HG02642 (cell line): ENCODE measurements at regions not wholly inside any gene's neighbourhood (a gene's known extent, or its start where the extent isn't known, plus 50 kb on each side); places are given as distances from the start of the nearest gene placed in this dataset.

ENCODE experiments used
- ATAC-seq: cut with Tn5 transposase; IDR thresholded peaks from one replicate; pipeline ENCODE4 v1.9.1; 2021; ENCODE audit warnings: mild to moderate bottlenecking; ENCODE audit not compliant: unreplicated experiment, poor library complexity

DNA sequence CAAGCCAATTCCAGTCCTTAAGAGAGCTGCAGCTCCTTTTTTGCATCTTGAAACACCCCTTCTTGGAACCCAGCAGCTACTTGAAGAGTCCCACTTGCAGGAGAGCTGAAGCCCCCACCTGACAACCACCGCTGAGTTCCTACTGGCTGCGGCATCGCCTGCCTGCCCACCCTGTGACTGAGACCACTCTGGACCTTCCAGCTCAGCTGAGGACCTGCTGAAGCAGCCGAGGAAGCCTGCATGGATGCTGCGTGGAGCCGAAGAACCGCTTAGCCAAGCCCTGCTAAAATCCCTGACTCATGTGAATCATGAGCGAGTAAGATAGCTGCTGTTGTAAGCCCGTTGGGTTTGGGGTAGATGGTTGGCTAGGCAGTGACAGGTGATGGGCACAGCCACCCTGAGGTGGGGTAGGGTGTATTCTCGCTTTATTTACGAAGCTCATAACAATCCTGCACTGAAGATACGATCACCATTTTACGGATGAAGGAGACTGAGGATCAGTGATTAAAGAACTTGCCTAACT is 78.4 kb downstream of the INHBB start:
- ATAC-seq, result no peak

DNA sequence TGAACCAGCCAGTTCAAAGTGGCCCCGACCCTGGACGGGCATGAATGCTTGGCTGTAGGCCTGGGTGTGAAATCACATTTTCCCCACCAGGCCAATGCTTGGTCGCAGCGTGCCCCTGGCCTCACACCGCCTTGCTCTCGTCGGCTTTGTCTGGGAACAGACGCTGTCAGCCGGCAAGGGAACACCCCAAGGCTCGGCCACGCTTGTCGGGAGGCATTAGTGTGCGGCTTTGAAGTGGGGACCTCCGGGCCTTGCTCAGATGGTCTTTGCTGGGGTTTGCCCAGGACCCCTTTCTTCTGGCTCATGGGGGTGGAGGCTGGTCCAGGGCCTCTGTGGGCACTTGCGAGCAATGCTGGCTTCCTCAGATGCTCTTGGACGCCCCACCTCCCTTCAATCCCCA is 79.1 kb downstream of the INHBB start:
- no peak for ATAC-seq

- ATAC-seq, result no peak
Observed at GRCh38 chr2:120428748-120429147, 82.8 kb downstream of the INHBB start.

- ATAC-seq, result no peak
Observed at GRCh38 chr2:120429586-120430500, 83.9 kb downstream of the INHBB start.

GRCh38 chr2:120430501-120430830 is 84.5 kb downstream of the INHBB start:
- no peak for ATAC-seq

DNA sequence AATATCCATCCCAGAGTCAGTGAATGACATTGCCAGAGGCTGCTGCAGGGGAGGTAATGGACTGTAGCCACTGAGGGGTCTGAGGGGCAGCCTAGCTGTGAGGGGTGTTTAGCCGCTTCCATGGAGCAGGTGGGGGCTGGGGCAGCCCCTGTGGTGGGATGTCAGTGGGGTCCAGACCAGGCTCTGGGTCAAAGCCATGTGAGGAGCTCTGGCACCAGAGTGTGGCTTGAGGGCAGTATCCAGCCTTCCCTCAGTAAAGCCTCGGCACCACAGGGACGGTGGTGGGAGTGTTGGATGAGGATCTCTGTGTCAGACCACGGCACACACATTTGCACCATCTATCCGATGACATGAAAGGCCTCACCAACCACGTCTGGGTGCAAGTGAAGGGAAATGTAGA is 85.0 kb downstream of the INHBB start:
- ATAC-seq, result no peak

DNA sequence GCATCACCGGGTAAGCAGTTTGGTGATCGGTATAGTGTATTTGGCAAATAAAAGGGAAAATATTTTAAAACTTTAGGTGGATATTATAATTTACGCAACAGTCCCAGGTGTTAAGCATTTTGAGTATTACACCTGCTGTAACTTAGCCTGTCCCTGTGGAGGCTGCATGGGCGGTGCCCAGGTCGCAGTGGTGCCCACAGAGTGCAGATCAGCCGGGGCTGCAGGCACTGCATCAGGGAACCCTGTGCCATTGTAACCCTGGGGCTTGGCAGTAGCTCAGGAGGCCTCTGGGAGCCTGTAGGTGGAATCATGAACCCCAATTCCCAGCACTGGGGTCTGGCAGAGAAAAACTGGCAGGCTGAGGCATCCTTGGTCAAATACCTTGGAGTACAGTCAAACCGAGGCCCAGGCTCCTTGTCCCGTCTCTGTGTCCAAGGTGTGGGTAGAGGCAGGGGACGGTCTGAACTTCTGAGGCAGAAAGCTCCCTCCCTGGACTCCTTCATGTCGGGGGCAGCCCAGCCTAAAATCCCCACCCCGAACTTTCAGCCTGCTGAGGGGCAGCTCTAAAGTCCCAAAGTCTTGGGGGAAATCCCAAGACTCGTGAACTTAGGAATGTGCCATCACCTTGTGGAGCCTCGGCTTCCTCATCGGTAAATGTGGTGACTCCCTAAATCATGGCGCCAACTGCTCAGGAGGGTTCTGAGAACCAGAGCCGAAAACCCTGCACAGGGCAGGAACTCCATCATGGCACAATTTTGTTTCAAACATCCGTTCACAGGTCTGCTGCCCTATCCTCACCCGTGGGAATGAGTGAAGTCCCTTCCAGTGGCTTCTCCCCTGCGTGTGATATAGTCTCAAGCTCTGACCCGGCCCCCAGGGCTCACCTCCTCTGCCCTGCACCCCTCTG is 85.7 kb downstream of the INHBB start:
- ATAC-seq, result no peak

DNA sequence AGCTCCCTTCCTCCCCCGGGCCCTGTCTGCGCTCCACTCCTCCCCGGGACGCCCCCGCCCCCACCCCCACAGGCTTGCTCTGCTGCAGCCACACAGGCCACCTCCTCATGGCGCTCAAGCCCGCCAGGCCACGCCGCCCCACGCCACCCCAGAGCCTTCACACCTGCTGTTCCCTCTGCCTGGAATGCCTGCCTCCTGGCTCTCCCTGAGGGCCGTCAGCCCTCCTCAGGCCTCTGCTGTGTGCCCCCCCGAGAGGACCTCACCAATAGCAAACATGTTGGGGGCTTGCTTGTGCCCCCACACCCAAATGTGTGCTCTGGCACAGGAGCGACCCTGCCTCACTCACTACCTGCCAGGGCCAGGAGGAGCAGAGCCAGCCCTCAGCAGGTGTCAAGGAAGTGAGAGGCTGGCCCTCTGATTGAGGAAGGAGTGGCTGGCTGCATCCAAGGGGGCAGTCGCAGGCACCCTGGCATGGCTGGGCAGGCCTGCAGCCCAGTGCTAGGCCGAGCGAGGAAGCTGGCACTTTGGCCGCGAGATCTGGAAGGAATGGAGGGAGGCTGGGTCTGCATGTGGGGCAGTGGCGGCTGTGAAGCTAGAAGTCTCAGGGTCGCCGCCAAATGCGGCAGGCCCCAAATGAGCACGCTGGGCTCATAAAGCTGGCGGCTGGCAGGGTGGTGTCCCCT is 86.5 kb downstream of the INHBB start:
- ATAC-seq, result no peak

- no peak for ATAC-seq
Observed at GRCh38 chr2:120432976-120433815, 87.3 kb downstream of the INHBB start.

GRCh38 chr2:120433816-120434290 is 87.9 kb downstream of the INHBB start:
- no peak for ATAC-seq

DNA sequence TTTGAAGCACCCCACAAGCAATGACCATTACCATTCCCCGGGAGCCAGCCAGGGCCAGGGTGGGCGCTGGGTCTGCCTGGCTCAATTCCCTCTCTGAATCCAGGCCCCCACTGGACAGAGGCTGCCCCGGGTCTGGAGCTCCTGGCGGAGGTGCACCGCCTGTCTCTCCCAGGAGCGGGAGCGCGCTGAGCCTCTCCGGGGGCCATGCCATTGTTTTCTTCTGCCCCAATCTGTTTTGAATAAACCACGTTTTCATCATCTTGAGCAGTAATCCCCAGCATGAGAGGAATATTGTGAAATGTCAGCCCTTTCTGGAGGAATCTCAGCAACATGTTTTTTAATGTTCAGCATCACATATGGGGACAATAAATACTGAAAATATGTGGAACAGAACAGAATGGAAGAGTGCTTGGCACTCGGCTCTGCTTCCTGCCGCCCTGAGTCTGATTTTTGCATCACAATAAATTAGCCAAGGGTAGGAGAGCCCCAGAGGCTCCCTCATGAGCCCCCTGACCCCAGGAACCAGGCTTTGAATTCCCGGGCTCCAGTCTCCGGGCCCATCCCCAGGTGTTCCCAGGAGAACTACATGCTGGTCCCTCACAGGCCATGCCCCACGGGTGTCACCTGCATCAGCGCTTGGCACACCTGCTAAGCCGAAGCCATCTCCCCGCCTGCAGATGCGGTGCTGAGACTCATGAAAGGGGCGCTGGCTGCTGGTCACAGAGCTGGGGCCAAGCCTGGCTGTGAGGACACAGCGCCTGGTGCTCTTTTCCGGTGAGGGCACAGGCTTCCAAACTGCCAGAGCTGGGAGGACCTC is 88.8 kb downstream of the INHBB start:
- ATAC-seq, result no peak

DNA sequence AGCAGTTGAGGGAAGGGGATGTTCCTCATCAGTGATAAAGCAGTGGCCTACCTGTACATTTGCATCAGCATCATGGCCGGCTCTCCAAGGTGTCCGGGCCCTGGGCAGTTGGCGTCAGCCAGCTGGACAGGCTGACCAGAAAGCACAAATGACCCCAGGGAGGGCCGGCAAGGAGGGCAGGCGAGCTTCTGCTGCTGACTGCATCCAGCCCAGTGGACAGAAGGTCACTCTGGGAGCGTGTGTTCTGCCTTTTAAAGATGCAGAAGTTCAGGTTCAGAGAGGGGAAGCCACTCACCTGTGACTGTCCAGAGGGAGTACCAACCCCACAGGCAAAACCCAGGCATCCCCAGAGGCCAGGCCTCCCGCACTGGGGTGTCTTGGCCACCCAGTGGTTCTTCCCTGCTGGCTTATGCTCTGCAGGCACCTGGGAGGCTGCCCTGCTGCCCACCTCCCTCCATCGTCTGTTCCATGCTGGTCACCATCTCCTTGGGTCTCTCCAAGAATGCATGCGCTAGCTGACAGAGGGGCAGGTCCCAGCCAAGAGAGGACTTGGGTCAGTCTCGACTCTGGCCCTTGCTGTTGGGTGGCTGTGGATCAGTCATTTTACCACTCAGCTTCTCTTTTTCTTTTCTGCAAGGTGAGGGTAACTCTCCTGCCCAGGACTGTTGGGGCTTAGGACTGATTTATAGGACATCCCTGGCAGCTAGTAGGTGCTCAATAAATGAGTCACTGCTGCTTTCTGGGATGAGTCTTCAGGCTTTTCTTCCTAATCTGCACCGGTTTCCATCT is 89.9 kb downstream of the INHBB start:
- ATAC-seq, result no peak

GRCh38 chr2:120436460-120436739 is 90.5 kb downstream of the INHBB start:
- ATAC-seq, result no peak

GRCh38 chr2:120436885-120437603 is 91.1 kb downstream of the INHBB start:
- no peak for ATAC-seq

- no peak for ATAC-seq
Observed at GRCh38 chr2:120437604-120438000, 91.7 kb downstream of the INHBB start.

DNA sequence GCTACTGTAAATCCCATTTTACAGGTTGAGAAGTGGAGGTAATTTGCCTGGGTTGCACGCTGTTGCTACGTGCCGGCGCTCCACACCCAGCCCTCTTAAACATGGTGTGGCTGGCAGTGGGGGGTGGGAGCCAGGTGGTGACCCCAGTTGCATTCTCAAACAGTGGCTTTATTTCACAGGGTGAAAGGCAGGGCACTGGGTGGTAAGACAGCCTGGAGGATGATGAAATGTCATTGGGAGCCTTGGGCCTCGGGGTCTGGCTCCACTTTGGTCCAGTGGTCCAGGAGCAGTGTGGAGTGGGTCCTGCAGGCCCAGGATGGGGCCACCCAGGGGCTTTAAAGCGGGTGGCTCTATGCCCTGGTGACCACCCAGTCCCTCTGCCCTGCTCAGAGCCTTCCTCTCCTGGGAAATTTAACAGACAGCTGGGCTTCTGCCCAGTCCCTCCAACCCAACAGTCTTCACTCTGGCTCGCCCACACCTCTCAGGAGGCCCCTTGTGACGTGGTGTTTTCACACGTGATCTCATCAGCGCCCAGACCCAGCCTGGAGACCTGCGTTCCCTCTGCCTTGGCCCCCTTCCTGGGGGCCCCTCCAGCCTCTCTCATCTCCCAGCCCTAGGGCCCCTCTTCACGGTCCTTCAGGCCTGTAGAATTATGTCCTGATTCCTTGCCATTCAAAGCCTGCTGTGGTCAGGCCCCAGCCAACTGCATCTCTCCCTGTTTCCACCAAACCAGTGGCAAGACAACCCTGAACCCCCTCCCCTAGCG is 92.5 kb downstream of the INHBB start:
- ATAC-seq, result no peak

DNA sequence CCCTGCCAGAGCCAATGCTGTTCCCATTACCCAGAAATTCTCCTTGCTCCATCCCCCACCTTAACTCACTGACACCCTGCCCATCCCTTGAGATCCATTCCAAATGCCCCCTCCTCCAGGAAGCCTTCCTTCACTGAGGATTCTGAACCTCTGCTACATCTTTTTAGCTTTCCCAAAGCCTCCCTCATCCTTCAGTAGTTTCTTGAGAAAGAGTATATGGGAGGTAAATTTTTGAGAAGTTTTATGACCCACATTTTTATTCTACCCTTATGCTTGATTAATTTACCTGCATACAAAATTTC is 93.1 kb downstream of the INHBB start:
- ATAC-seq, result no peak
